NCI-H345 treated with DMSO at 0.1 percent for 48 hours (cell line): ENCODE measurements at regions not wholly inside any gene's neighbourhood (a gene's known extent, or its start where the extent isn't known, plus 50 kb on each side); places are given as distances from the start of the nearest gene placed in this dataset.

ENCODE experiments used
- DNase-seq: peaks from one replicate; lab custom pipeline; 2025; ENCODE audit not compliant: unreplicated experiment; lab: John Stamatoyannopoulos, UW

- no peak for DNase-seq
These were observed 86.9 kb upstream of the PRR23E start for GRCh38 chr3:127106053-127106452.

- DNase-seq = no peak
These were observed 86.5 kb upstream of the PRR23E start for GRCh38 chr3:127106456-127106855.

- no peak for DNase-seq
These were observed 85.9 kb upstream of the PRR23E start for GRCh38 chr3:127107002-127107401.

- DNase-seq = no peak
These were observed 85.2 kb upstream of the PRR23E start for GRCh38 chr3:127107491-127108375.

GRCh38 chr3:127108796-127109195 is 84.1 kb upstream of the PRR23E start:
- no peak for DNase-seq

GRCh38 chr3:127110982-127111693 is 81.8 kb upstream of the PRR23E start:
- DNase-seq = no peak

- no peak for DNase-seq
These were observed 79.9 kb upstream of the PRR23E start for GRCh38 chr3:127112796-127113570.

GRCh38 chr3:127113571-127113891 is 79.4 kb upstream of the PRR23E start:
- DNase-seq = no peak

- no peak for DNase-seq
These were observed 78.4 kb upstream of the PRR23E start for GRCh38 chr3:127114337-127115070.

GRCh38 chr3:127115691-127116351 is 77.1 kb upstream of the PRR23E start:
- DNase-seq = no peak

GRCh38 chr3:127118366-127118765 is 74.6 kb upstream of the PRR23E start:
- DNase-seq = no peak

- no peak for DNase-seq
These were observed 73.1 kb upstream of the PRR23E start for GRCh38 chr3:127119693-127120464.

- DNase-seq = no peak
These were observed 71.9 kb upstream of the PRR23E start for GRCh38 chr3:127120851-127121647.

- no peak for DNase-seq
These were observed 71.0 kb upstream of the PRR23E start for GRCh38 chr3:127121885-127122284.

- DNase-seq = no peak
These were observed 69.4 kb upstream of the PRR23E start for GRCh38 chr3:127123533-127123932.

GRCh38 chr3:127124120-127124519 is 68.8 kb upstream of the PRR23E start:
- no peak for DNase-seq

- no peak for DNase-seq
These were observed 61.3 kb upstream of the PRR23E start for GRCh38 chr3:127131424-127132170.

- DNase-seq = no peak
These were observed 60.1 kb upstream of the PRR23E start for GRCh38 chr3:127132876-127133275.
